CD8-positive, alpha-beta memory T cell (primary cell): ENCODE measurements at regions not wholly inside any gene's neighbourhood (a gene's known extent, or its start where the extent isn't known, plus 50 kb on each side); places are given as distances from the start of the nearest gene placed in this dataset.

Source experiments
- CTCF ChIA-PET: fragments of 350-600 bp; sonication (Branson Sonifier 250); formaldehyde crosslinking; loops from one replicate; lab custom pipeline; 2021; ENCODE audit warnings: antibody characterized with exemption; lab: Charles Lee
- POLR2A ChIA-PET: fragments of 350-600 bp; sonication (Branson Sonifier 250); formaldehyde crosslinking; loops from one replicate; lab custom pipeline; 2021; ENCODE audit warnings: antibody characterized with exemption; lab: Charles Lee
- DNase-seq, 5 donors: peaks; one replicate each; pipeline versions ENCODE4 v3.0.0 to v3.0.0-alpha.2; 2020 to 2022; ENCODE audit warnings: mixed read lengths in 1 of 5
- H3K27ac ChIP-seq: one replicate; pipeline ENCODE4 v1.7.0; 2013; ENCODE audit warnings: low read depth, mild to moderate bottlenecking, low read length, moderate library complexity
- H3K27me3 ChIP-seq: 2 replicates; pipeline ENCODE4 v1.7.0; 2013; ENCODE audit warnings: low read length, mild to moderate bottlenecking; ENCODE audit not compliant: insufficient read depth, poor library complexity, severe bottlenecking
- H3K36me3 ChIP-seq: 2 replicates; pipeline ENCODE4 v1.7.0; 2013; ENCODE audit warnings: mild to moderate bottlenecking, low read length, moderate library complexity; ENCODE audit not compliant: insufficient read depth
- H3K4me1 ChIP-seq: 2 replicates; pipeline ENCODE4 v1.7.0; 2013; ENCODE audit warnings: mild to moderate bottlenecking, low read length, moderate library complexity; ENCODE audit not compliant: insufficient read depth
- H3K4me3 ChIP-seq: 2 replicates; pipeline ENCODE4 v1.7.0; 2013; ENCODE audit warnings: mild to moderate bottlenecking, low read length
- H3K9me3 ChIP-seq: 2 replicates; pipeline ENCODE4 v1.7.0; 2013; ENCODE audit warnings: mild to moderate bottlenecking, low read length
- H3K27ac Mint-ChIP-seq, 8 donors: one replicate each; pipeline ENCODE4 v1.8.0; 2020 to 2021; ENCODE audit warnings: mixed read lengths in 8 of 8, mild to moderate bottlenecking in 6 of 8, inconsistent platforms in 3 of 8, moderate library complexity in 3 of 8
- H3K27me3 Mint-ChIP-seq, 2 donors: one replicate each; pipeline ENCODE4 v1.8.0; 2020 to 2021; ENCODE audit warnings: mixed read lengths in 2 of 2, mild to moderate bottlenecking in 1 of 2, moderate library complexity in 1 of 2
- H3K36me3 Mint-ChIP-seq, 3 donors: one replicate each; pipeline ENCODE4 v1.8.0; 2020 to 2021; ENCODE audit warnings: mixed read lengths in 3 of 3, inconsistent platforms in 1 of 3, mild to moderate bottlenecking in 1 of 3
- H3K4me1 Mint-ChIP-seq, 3 donors: one replicate each; pipeline ENCODE4 v1.8.0; 2020 to 2021; ENCODE audit warnings: mixed read lengths in 3 of 3, inconsistent platforms in 1 of 3, mild to moderate bottlenecking in 1 of 3
- H3K4me3 Mint-ChIP-seq, 7 donors: one replicate each; pipeline ENCODE4 v1.8.0; 2020 to 2021; ENCODE audit warnings: mixed read lengths in 7 of 7, mild to moderate bottlenecking in 6 of 7, moderate library complexity in 4 of 7, inconsistent platforms in 2 of 7
- H3K9me3 Mint-ChIP-seq, 5 donors: one replicate each; pipeline ENCODE4 v1.8.0; 2020 to 2022; ENCODE audit warnings: mixed read lengths in 5 of 5, mild to moderate bottlenecking in 3 of 5, moderate library complexity in 2 of 5, inconsistent platforms in 1 of 5

DNA sequence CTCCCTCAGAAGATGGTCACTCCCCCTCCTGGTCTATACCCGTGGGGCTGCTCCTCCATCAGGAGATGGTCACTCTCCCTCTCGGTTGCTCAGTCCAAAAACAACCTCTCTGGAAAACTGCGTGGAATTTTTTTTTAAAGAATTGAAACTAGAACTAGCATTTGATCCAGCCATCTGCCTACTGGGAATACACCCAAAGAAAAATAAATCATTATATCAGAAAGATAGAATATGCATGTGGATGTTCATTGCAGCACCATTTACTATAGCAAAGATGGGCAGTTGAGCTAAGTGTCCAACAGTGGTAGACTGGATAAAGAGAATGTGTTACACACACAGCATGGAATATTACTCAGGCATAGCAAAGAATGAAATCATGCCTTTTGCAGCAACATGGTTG lies 75.7 kb upstream of the B3GAT1 start:
- peaks cover 0 to 2% (median 0%) of the 10 kb centered on the region in 5 donors for H3K9me3 Mint-ChIP-seq

DNA sequence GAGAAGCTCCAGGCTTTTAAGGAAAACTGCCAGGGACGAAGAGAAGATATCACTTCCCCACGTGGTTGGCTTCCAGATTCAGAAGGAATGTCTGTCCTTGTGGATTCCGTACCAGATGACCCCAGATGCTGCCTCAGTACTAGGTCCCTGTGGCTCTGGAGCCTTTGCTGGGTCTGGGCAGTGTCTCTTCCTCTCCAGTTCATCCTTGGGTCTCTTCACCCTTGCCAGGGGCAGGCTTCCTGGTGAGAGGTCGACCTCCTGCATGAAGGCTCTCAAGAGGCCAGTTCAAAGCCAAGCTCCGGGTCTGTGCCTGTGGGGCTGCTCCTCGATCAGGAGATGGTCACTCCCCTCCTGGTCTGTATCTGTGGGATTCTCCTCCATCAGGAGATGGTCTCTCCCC lies 74.7 kb upstream of the B3GAT1 start:
- POLR2A ChIA-PET = no interaction called here
- H3K4me1 Mint-ChIP-seq = no peaks in the 10 kb centered on the region

More for the DNA sequence above, 75.7 kb upstream of the B3GAT1 start:
- ChIA-PET CTCF (interaction anchor here (1.0 kb wide), 1 partner anchor 18 kb away, joined by 3 read pairs; no protein-coding TSS in a partner anchor), POLR2A (no interaction called here)
- Histone ChIP-seq H3K27me3 (no peaks in the 10 kb centered on the region), H3K27ac (no peak overlapping the region), H3K9me3 (no peaks in the 10 kb centered on the region), H3K4me3 (no peak overlapping the region), H3K36me3 (no peaks in the 10 kb centered on the region), H3K4me1 (no peaks in the 10 kb centered on the region)
- Mint-ChIP-seq H3K27me3 (peaks cover 9 to 22% of the 10 kb centered on the region in 2 donors), H3K27ac (no peak overlapping the region), H3K4me1 (no peaks in the 10 kb centered on the region), H3K4me3 (no peak overlapping the region), H3K36me3 (no peaks in the 10 kb centered on the region)
- no peak for DNase-seq

DNA sequence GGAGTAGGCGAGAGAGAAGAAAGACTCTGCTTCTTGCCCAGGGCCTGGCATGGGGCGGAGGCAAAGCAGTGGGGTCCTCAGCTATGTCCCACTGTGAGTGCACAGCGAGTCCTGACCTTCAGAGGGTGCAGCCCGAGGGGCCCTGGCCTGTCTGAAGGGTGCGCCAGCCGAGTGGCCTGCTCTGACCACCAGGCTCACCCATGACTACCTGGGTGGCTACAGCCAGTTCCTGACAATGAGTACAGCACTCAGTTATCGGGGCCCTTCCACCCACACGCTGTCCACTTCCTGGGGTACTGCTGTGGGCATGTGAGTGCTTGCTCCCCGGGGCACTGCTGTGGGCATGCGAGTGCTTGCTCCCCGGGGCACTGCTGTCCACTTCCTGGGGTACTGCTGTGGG lies 74.1 kb upstream of the B3GAT1 start:
- Mint-ChIP-seq H3K27ac (peak overlapping the region in 1 of 8 donors; percentile 81), H3K4me3 (no peak overlapping the region), H3K9me3 (no peaks in the 10 kb centered on the region), H3K27me3 (peaks cover 9 to 22% of the 10 kb centered on the region in 2 donors), H3K36me3 (no peaks in the 10 kb centered on the region), H3K4me1 (no peaks in the 10 kb centered on the region)
- Histone ChIP-seq H3K4me1 (no peaks in the 10 kb centered on the region), H3K27me3 (no peaks in the 10 kb centered on the region), H3K9me3 (no peaks in the 10 kb centered on the region), H3K36me3 (no peaks in the 10 kb centered on the region), H3K27ac (no peak overlapping the region), H3K4me3 (no peak overlapping the region)
- ChIA-PET CTCF (no interaction called here), POLR2A (no interaction called here)
- no peak for DNase-seq

More for the DNA sequence above, 74.7 kb upstream of the B3GAT1 start:
- Histone ChIP-seq H3K27me3 (no peaks in the 10 kb centered on the region), H3K36me3 (no peaks in the 10 kb centered on the region), H3K4me1 (no peaks in the 10 kb centered on the region), H3K4me3 (no peak overlapping the region), H3K9me3 (no peaks in the 10 kb centered on the region), H3K27ac (no peak overlapping the region)
- H3K36me3 Mint-ChIP-seq = no peaks in the 10 kb centered on the region
- CTCF ChIA-PET = no interaction called here
- no peak for DNase-seq
- no peak overlapping the region for H3K4me3 Mint-ChIP-seq
- H3K27me3 Mint-ChIP-seq = peaks cover 9 to 22% of the 10 kb centered on the region in 2 donors
- no peak overlapping the region for H3K27ac Mint-ChIP-seq
- H3K9me3 Mint-ChIP-seq = no peaks in the 10 kb centered on the region

DNA sequence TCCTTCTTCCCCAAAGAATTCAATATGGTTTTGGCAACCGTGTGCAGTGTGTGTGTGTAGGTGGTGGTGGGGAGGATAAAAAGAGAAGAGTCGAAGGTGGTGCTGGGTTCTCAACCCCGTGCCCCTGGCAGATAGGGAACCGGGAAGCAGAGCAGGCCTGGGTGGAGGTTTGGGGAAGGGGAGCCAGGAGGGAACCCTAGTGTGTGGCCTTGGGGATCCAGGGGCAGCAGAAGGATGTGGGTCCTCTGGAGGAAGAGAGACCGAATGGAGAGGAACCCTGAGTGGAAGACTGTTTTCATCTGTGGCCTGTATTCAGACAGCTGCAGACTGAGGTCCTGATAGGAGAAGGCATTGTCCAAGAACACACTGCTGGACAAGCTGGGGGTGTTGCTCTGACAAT lies 73.3 kb upstream of the B3GAT1 start:
- no peaks in the 10 kb centered on the region for H3K27me3 ChIP-seq
- no peaks in the 10 kb centered on the region for H3K4me1 ChIP-seq
- CTCF ChIA-PET = no interaction called here
- DNase-seq = no peak
- Mint-ChIP-seq H3K4me3 (no peak overlapping the region), H3K36me3 (no peaks in the 10 kb centered on the region), H3K27me3 (peaks cover 9 to 30% of the 10 kb centered on the region in 2 donors), H3K9me3 (no peaks in the 10 kb centered on the region), H3K4me1 (no peaks in the 10 kb centered on the region), H3K27ac (no peak overlapping the region)
- no peak overlapping the region for H3K27ac ChIP-seq
- POLR2A ChIA-PET = no interaction called here
- no peaks in the 10 kb centered on the region for H3K9me3 ChIP-seq
- H3K36me3 ChIP-seq = no peaks in the 10 kb centered on the region
- no peak overlapping the region for H3K4me3 ChIP-seq

DNA sequence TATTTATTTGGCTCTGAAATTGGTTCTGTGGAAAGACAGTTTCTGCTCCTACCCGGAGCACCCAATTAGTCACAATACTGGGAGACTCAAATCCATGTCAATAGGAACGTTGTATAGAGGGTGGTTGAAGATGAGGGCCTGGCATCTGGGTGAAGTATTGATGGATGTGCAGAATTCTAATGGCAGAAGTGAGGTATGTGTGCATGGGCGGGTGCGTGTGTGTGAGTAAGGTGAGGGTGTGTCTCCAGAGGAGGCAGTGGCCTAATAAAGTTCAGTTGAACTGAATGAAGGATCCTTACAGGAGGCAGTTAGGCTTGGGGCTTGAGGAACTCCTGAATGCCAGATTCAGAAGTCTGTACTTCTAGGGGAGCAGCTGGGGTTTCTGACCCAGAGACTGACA lies 71.8 kb upstream of the B3GAT1 start:
- POLR2A ChIA-PET = no interaction called here
- peaks cover 8 to 32% of the 10 kb centered on the region in 2 donors for H3K27me3 Mint-ChIP-seq

DNA sequence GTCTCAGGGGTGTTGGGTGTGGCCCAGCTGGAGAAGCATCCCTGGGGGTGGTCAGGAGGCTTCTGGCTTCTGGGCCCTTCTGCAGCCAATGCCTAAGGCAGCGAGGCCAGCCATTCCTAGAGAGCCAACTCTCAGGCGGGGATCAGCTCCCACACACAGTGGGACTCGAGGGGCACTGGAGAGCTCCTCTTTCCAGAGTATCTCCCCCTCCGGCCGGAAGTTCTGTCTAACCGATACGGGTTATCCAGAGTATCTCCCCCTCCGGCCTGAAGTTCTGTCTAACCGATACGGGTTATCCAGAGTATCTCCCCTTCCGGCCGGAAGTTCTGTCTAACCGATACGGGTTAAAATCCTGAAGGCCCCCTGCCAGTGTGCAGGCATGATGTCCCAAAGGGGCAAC lies 71.2 kb upstream of the B3GAT1 start:
- H3K27ac Mint-ChIP-seq = no peak overlapping the region
- CTCF ChIA-PET = no interaction called here
- Histone ChIP-seq H3K36me3 (no peaks in the 10 kb centered on the region), H3K27me3 (no peaks in the 10 kb centered on the region), H3K27ac (no peak overlapping the region), H3K9me3 (no peaks in the 10 kb centered on the region), H3K4me3 (no peak overlapping the region), H3K4me1 (no peaks in the 10 kb centered on the region)
- no peaks in the 10 kb centered on the region for H3K36me3 Mint-ChIP-seq
- no peaks in the 10 kb centered on the region for H3K4me1 Mint-ChIP-seq
- H3K27me3 Mint-ChIP-seq = peaks cover 5 to 30% of the 10 kb centered on the region in 2 donors
- no peaks in the 10 kb centered on the region for H3K9me3 Mint-ChIP-seq
- DNase-seq = no peak
- H3K4me3 Mint-ChIP-seq = no peak overlapping the region
- POLR2A ChIA-PET = no interaction called here

More for the DNA sequence above, 71.8 kb upstream of the B3GAT1 start:
- CTCF ChIA-PET = no interaction called here
- Mint-ChIP-seq H3K36me3 (no peaks in the 10 kb centered on the region), H3K4me3 (no peak overlapping the region), H3K27ac (no peak overlapping the region), H3K4me1 (no peaks in the 10 kb centered on the region), H3K9me3 (no peaks in the 10 kb centered on the region)
- DNase-seq = no peak
- Histone ChIP-seq H3K36me3 (no peaks in the 10 kb centered on the region), H3K4me1 (no peaks in the 10 kb centered on the region), H3K27ac (no peak overlapping the region), H3K9me3 (no peaks in the 10 kb centered on the region), H3K4me3 (no peak overlapping the region), H3K27me3 (no peaks in the 10 kb centered on the region)

DNA sequence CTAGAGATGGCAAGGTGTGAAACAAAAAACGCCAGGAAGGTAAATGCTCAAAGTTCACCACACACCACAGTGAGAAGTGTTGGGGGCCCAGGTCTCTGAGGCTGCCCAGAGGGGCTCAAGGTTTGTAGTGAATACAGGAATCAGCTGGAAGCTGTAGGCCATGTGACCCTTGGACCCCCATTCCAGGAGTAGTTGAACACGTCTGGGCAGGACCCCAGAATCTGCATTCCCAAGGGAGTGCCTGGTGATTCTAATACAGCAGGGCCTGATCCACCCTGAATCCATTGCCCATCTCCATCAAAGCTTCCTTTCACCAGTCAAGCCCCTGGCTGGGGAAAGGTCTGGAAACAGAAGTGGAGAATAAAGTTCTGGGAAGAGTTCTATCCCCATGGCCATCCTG lies 70.8 kb upstream of the B3GAT1 start:
- H3K27me3 ChIP-seq = no peaks in the 10 kb centered on the region
- peaks cover 5 to 28% of the 10 kb centered on the region in 2 donors for H3K27me3 Mint-ChIP-seq
- no peaks in the 10 kb centered on the region for H3K9me3 Mint-ChIP-seq
- H3K4me3 ChIP-seq = no peak overlapping the region
- H3K4me3 Mint-ChIP-seq = no peak overlapping the region
- no peak overlapping the region for H3K27ac ChIP-seq
- CTCF ChIA-PET = no interaction called here
- H3K36me3 Mint-ChIP-seq = no peaks in the 10 kb centered on the region
- no peaks in the 10 kb centered on the region for H3K36me3 ChIP-seq
- POLR2A ChIA-PET = no interaction called here
- H3K4me1 ChIP-seq = no peaks in the 10 kb centered on the region
- H3K9me3 ChIP-seq = no peaks in the 10 kb centered on the region
- DNase-seq = no peak
- H3K4me1 Mint-ChIP-seq = no peaks in the 10 kb centered on the region
- no peak overlapping the region for H3K27ac Mint-ChIP-seq

DNA sequence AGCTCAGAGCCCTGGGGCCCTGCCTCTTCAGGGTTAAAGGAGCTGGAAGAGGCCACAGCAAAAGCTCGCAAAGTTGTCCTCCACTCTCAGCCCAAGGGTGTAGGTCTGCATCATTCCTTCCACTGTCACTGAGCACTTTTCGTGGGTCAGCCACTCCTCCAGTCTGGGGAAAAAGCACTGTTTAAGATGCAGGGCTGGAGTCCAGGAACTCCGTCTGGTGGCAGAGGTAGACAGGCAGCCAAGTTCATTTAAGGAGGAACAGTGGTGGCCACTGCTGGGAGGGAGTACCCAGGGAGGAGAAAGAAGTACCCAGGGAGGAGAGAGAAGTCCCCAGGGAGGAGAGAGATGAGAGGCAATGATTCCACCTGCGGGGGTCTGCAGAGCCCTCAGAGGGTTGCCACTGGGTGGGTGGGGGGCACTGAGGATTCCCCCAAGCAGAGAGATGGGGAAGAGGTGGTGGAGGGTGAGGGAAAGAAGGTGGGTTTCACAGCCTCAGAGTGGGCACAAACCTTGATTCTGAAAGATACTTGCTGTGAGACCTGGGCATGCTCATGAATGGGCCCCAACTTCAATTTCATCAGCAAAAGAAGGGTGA lies 70.0 kb upstream of the B3GAT1 start:
- DNase-seq = no peak
- H3K27ac ChIP-seq = no peak overlapping the region
- no peaks in the 10 kb centered on the region for H3K4me1 ChIP-seq
- H3K27me3 ChIP-seq = no peaks in the 10 kb centered on the region
- Mint-ChIP-seq H3K4me1 (no peaks in the 10 kb centered on the region), H3K27me3 (peaks cover 5 to 33% of the 10 kb centered on the region in 2 donors), H3K9me3 (no peaks in the 10 kb centered on the region), H3K36me3 (no peaks in the 10 kb centered on the region), H3K27ac (no peak overlapping the region), H3K4me3 (peak overlapping the region in 1 of 7 donors; percentile 65)
- no peaks in the 10 kb centered on the region for H3K9me3 ChIP-seq
- POLR2A ChIA-PET = no interaction called here
- no peak overlapping the region for H3K4me3 ChIP-seq
- no peaks in the 10 kb centered on the region for H3K36me3 ChIP-seq
- CTCF ChIA-PET = no interaction called here
